Left colon (tissue), 2 donors: ENCODE measurements at regions not wholly inside any gene's neighbourhood (a gene's known extent, or its start where the extent isn't known, plus 50 kb on each side); places are given as distances from the start of the nearest gene placed in this dataset.
A peak's percentile ranks its signal among the peaks of the same experiment; 100 is the strongest.

Experiments used
- ATAC-seq: fragments of 200-7000 bp; cut with Tn5 transposase; one replicate; pipeline ENCODE4 v1.9.1; 2020; ENCODE audit warnings: mild to moderate bottlenecking, moderate library complexity
- DNase-seq, 2 donors: peaks; one replicate each; pipeline ENCODE4 v3.0.0-alpha.2; 2020
- intact Hi-C, 2 donors: fragments of 100-400 bp; cut with DNase I in 1 of 2; cut with micrococcal nuclease in 1 of 2; formaldehyde crosslinking; loops; one replicate each; pipeline versions ENCODE4 v1.11.2 to v1.14.0; 2022; cut with DNase I, micrococcal nuclease
- donor health status: DM: no; HTN: no; CAD: no.
- donor health status: DM: yes; HTN: yes; CAD: no.

DNA sequence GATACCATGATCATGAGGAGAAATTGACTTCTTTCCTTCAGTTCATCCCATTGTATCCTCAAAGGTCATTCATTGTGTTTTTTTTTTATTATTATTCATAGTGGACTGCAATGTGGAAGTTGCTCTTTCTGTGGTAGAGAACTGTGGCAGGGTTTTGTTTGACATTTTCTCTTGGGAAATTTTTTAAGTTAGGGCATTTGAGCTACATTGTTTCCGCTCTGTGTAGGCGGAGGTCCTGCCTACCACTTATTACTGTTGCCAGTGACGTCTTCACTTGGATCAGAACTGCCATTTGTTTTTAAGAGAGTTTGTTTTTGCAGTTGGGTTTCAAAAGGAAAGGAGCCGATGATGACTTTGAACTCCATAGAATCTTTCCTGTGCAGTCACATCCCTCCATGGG, 287.4 kb upstream of the FMN2 start:
- ATAC-seq (no peak), DNase-seq (no peak)
- intact Hi-C loops: no loop called here

DNA sequence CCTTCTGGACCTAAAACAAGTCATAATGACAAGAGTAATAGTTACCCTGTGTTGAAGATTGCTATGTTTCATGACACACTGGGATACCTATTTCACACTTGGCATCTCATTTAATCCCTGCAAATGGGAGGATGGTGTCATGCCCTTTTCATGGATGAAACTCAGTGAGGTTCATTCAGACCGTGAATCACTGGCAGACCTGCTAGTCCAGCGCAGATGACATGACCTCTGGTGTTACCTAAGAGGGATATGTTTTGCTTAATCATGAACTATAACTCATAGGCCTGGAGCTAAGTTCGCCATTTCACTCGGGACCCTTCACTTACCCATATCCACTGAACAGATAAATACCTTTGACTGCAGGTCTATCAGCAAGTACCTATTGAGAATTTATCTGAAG, 286.6 kb upstream of the FMN2 start:
- DNase-seq (no peak), ATAC-seq (no peak)
- intact Hi-C loops: no loop called here

- intact Hi-C loops: no loop called here
- DNase-seq: no peak
- no peak for ATAC-seq
These were observed 285.6 kb upstream of the FMN2 start for GRCh38 chr1:239805851-239806772.

DNA sequence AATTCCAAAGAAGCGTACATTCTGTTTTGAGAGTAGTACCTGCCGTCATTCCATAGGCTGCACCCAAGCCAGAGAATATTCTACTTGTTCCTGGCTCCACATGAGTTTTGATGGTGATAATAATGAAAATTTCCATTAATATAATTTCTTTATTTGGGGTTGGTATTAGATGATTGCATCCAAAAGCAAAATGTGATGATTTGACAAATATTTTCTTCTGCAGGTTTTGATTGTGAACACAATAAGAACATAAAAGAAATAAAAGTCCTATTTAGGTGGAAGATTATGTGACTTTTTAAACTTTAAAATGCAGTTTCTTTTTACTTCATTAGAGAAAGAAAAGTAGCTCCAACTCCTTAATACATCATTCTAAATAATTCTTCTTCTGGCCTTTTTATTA, 284.8 kb upstream of the FMN2 start:
- no peak for ATAC-seq
- intact Hi-C loops: no loop called here

GRCh38 chr1:239807361-239807760, 284.3 kb upstream of the FMN2 start:
- intact Hi-C loops: no loop called here
- DNase-seq (no peak), ATAC-seq (no peak)

More for the DNA sequence above, 284.8 kb upstream of the FMN2 start:
- no peak for DNase-seq

- no peak for DNase-seq
- no peak for ATAC-seq
- intact Hi-C loops: no loop called here
These were observed 281.6 kb upstream of the FMN2 start for GRCh38 chr1:239810061-239810481.

DNA sequence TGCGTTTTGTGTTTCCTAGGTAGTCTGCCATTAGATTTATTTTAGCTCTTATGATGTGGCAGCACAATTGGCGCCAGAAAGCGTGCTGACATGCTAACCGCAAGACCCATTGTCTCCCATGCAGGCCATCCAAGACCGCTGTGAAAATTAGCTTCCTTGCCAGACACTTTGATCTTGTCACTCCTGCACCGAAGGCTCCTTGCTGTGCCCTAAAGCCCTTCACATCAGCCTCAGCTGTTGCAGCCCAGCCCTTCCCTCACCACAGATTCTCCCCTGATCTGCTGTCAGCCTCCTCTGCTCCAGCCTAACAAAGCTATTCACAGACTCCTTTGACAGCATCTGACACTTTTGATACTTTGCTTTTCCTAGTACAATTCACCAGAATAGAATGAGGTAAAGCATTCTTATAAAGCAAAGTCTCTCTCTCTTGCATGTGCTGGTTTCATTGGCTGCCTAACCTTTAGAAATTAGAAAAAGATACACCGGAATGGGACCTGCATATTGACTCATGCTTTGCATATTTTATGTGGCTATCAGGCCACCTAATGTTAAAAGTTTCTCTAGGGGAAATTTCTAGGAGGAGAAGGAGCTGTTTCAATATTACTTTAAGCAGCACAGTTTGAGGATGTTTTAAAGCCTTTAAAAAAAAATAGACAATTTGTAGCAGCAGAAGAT, 280.3 kb upstream of the FMN2 start:
- DNase-seq (no peak), ATAC-seq (no peak)
- intact Hi-C loops: no loop called here

- intact Hi-C loops: no loop called here
- no peak for ATAC-seq
- DNase-seq: no peak
These were observed 279.1 kb upstream of the FMN2 start for GRCh38 chr1:239812580-239812979.

- intact Hi-C loops: no loop called here
- no peak for ATAC-seq
- DNase-seq: no peak
These were observed 277.3 kb upstream of the FMN2 start for GRCh38 chr1:239814306-239814881.

- intact Hi-C loops: no loop called here
- ATAC-seq (no peak), DNase-seq (no peak)
These were observed 276.6 kb upstream of the FMN2 start for GRCh38 chr1:239815074-239815473.

DNA sequence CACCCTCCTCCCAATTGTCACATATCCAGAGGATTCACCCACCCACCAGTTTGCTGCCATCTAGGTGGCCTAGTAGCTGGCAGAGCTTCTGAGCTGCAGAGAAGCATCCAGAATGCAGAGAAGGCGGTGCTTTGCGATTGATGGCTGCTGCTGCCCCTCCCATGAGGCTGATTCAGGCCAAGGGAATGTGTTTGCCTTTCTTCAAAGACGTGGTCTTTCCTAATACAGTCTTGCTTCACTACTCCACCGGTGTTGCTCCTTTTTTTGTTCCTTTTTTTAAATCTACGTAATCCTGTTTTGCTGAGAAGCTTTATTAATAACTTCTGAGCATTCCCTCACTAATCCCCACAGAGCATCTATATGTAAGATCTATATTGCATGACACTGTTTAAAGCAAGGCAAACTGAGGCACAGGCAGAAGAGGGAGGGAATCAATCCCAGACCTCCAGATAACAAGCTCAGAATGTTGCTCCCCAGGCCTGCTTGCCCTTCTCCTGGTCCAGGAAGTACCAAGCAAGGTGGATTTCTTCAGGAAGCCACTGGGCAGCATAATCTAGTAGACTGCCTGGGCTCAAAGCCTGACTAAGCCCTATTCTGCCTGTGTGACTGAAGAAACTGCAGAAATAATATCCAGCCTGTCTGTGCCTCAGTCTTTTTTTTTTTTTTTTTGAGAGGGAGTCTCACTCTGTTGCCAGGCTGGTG, 275.5 kb upstream of the FMN2 start:
- intact Hi-C loops: no loop called here
- DNase-seq (peak; percentile 10 to 45), ATAC-seq (peak; percentile 51)

DNA sequence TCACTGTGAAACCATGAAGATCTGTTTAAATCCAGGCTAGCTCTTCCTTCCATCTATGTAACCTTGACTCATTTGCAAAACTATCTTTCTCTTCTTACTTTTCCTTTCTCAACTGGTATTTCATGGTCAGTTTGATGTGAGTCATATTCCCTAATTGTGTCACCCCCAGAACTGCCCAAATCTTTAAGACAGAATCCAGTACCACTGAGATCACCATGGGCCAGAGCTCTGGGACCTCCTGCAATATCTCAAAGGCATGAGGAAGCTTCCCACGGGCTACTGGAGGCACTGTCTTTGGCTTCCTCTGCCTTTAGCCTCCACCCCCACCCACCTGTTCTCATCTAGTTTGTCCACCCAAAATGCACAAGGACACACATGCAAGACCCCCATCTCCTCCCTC, 274.4 kb upstream of the FMN2 start:
- no peak for DNase-seq
- intact Hi-C loops: no loop called here
- ATAC-seq: no peak

GRCh38 chr1:239817801-239818200, 273.9 kb upstream of the FMN2 start:
- intact Hi-C loops: no loop called here
- no peak for ATAC-seq
- DNase-seq: no peak

DNA sequence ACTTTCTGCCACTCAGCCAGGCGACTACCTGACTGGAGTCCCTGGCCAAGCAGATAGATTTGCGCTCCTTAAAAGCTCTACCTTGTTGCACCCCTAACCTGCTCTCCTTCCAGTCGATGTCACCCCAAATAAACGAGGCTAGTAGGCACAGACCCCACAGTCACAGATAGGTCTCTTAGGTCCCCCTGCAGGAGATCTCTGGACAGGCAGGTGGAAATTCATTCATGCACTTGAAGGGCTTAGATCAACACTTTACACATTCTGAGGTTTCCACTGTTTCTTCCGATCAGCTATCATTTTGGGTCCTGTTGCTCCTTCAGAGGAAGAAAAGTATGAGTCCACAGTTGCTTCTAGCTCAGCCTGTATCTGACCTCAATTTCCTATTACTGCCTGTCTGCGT, 272.6 kb upstream of the FMN2 start:
- ATAC-seq: no peak
- intact Hi-C loops: no loop called here
- no peak for DNase-seq

DNA sequence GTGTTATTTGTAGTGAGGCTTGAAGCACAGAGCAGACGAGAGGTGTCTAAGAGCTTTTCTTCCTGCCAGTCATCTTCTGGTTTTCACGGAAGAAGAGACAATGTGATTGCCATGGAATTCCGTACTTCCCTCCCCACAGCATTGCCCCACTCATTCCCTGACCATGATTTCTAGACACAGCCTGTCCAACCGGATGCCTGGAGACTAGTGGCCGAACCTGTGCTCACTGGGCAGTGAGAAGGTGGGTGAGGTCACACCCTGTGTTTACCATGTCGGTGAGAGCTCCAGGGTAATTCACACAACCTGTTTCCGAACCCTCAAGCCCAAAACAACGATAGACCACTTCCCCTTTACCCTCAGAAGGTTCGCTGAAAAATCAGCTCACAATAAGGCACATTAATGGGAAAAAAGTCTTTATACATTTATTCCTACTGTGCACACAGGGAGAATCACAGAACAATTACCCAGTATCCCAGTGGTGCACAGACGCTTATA, 271.9 kb upstream of the FMN2 start:
- DNase-seq: no peak
- no peak for ATAC-seq
- intact Hi-C loops: no loop called here

GRCh38 chr1:239823852-239824251, 267.8 kb upstream of the FMN2 start:
- DNase-seq: no peak
- intact Hi-C loops: no loop called here
- ATAC-seq: no peak

DNA sequence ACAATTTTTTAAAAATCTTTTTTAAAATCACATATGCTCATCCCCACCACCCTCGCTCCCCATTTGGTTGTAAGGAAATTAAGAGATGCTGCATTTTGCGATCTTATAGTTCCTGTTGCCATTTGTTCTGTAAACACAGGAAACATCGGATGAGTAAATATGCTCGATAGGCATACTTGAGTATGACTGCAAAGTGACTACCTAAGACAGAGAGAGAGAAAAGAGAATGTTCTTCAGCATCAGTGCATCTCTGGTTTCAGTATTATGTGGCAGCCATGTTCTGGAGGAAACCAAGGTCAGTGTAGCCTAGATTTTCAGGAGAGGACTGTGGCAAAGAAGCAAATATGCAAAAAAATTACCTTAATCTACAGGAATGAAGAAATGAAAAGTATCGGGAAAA, 265.5 kb upstream of the FMN2 start:
- DNase-seq: no peak
- ATAC-seq: no peak
- intact Hi-C loops: no loop called here

- no peak for ATAC-seq
- no peak for DNase-seq
- intact Hi-C loops: no loop called here
These were observed 264.9 kb upstream of the FMN2 start for GRCh38 chr1:239826736-239827135.

DNA sequence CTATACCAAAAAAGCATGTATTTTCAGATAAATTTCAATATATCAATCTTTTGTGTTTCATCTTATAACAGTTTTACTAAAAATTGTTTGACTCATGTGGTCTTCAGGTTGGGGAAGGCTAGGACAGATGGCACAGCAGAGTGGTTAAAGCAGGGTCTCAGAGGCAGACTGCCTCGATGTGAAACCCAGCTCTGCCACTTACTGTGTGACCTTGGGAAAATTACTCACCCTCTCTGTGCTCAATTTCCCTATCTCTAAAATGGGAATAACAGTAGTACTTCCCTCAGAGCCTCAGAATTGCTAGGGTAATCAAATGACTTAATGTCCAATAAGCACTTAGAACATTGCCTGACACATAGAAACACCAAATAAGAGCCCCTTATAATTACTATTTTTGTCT, 262.1 kb upstream of the FMN2 start:
- intact Hi-C loops: no loop called here
- no peak for ATAC-seq
- DNase-seq: no peak
